ENCODE measurements at regions not wholly inside any gene's neighbourhood (a gene's known extent, or its start where the extent isn't known, plus 50 kb on each side); places are given as distances from the start of the nearest gene placed in this dataset.

DNA sequence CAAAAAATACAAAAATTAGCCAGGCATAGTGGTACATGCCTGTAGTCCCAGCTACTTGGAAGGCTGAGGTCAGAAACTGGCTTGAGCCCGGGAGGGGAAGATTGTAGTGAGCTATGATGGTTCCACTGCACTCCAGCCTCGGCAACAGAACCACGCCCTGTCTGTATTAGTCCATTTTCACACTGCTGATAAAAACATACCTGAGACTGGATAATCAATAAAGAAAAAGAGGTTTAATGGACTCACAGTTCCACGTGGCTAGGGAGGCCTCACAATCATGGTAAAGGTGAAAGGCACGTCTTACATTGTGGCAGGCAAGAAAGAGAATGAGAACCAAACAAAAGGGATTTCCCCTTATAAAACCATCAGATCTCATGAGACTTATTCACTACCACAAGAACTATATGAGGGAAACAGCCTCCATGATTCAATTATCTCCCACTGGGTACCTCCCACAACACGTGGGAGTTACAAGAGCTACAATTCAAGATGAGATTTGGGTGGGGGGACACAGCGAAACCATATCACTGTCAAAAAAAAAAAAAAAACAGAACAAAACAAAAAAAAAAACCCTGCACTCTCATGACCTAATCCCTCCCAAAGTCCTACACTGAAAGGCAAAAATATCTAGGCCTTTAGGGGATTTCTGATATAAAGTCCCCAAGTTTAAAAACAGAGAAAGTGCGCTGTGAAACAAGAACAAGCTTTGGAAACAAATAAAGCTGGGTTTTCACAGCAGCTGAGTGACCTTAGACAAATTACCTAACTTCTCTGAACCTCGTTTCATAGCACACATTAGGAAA, 224.7 kb downstream of the IGSF11 start:
- no peak for DNase-seq

DNA sequence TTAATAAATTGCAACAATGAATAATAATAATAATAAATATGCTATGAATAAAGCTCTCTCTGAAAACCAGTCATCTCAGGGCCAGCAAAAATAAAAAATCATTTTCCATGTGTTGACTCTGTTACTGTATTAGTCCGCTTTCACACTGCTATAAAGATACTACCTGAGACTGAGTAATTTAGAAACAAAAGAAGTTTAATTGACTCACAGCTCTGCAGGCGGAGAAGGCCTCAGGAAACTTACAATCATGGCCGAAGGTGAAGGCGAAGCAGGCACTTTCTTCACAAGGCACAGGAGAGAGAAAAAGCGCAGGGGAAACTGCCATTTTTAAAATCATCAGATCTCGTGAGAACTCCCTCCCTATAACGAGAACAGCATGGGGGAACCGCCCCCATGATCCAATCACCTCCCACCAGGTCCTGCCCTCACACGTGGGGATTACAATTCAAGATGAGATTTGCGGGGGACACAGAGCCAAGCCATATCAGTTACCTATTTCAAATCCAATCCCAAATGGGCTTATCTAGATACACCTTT, 224.1 kb downstream of the IGSF11 start:
- no peak for DNase-seq

DNA sequence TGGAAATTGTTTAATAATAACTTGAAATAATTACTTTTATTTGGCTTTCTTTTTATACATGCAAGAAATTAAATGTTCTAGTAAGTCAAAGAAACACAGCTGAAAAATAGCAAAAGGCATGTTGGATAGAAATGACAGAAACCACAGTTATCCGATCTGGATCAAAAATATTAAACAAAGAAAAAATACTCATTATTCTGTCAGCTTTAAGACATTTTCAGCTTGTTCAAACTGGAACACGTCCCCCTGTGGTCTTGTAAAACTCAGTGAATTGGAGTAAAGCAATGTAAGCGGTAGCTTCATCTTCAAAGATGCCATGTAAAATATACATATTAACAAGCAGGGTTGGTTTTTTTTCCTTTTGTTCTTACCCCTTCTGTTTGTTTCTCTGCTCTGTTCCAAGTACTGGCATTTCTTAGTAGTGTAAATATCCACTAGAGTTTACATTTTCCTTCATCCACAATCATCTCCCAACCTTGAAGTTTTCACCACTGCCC, 223.4 kb downstream of the IGSF11 start:
- no peak for DNase-seq

DNA sequence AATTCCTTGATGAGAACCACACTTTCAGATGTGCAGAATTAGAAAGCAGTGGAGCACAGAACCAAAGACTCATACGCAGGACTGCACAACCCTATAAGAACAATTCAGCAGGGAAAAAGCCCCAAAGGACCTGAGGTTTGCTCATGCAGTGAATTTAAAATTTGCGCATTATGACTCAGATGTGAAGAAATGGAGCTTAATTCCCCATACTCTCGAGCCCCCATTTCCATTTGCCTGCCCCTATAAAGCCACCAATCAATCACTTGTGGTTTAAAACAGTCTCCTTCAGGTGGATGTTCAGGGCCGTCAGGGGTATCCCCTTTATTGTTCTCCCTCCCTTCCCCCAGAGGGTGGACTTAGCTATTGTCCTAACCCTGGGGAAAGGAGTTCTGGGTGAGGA, 221.2 kb downstream of the IGSF11 start:
- no peak for DNase-seq

DNA sequence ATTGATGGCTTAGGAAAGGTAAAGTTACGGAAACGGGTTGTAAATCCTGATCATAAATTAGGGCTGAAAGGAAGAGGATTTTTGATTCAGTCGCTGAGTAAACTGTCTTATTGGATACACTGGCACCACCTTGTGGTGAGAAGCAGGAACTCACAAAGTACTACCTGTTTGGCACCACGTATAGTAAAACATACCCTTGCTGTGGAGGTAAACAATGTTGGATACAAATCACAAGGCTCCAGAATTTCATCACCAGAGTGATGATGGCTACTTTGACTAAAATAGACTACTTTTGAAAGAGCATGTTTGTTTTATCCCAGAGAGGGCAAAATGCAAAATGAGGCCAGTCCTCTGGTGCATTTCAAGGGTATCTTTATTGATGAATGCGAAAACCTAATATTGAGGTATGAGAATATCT, 216.9 kb downstream of the IGSF11 start:
- no peak for DNase-seq

DNA sequence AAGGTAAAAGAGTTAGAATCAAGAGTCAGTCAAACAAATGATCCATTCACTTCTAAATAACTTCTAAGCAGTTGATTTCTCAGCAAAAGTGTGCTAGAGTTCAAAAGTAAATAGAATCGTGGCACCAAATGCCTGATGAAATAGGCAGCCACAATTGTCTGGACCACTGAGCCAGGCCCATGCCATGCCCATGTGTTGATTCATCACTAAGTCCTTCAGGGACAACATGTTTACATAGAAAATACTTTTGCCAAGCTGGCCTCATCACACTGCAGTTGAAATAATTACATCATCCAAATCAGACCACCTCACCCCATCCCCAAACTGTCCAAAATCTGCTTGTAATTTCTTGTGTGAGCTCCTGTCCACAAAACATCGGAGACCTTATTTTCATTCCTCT, 216.3 kb downstream of the IGSF11 start:
- DNase-seq: no peak

DNA sequence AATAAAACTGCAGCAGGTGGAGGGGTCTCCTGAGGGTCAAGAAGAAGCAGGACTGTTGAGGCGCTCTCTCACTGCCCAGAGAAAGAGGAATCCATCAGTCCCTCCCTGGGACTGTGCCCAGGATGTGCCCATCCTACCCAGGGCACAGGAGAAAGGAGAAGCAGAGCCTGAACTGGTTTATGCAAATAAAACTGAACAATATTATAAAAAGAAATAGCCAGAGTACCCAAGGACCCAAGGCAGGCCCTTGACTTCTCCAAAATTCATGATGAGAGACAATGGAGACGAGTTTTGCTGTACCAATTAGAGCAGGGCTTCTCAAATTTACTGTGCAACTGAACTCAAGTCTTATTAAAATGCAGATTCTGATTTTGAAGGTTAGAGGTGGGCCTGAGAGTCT, 211.0 kb downstream of the IGSF11 start:
- DNase-seq: no peak

DNA sequence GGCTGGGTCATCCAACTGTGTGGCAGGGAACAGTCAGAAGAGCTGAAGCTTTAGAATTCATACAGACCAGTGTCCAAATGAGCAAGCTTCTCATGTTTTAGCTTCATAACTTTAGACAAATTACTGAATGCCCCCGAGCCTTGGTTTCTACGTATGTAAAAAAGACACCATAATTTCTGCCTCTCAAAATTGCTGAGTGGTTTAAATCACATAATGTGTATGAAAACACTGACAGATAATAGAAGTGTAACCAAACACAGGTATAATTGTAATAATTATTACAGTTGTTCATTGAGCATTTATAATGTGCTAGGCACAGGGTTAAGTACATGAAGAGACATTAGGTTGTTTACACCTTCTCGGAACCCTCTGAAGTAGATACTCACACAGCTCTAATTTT, 207.2 kb downstream of the IGSF11 start:
- no peak for DNase-seq

DNA sequence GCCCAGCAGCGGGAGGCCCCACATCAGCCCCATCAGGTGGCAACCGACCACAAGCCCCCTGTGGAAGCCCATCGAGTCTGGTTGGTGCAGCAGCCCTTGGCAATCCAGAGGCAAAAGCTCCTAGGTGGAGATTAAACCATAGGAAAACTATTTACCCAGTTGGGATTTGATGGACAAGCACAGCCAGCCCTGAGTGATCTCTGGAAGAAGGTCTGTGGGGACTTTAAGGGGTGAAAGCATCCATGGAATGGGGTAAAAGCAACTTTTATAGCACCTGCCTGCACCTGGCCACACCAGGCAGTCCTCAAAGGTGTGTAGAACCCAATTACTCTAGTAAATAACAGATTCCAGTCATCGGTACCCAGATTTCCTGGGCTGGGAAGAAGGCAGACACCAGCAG, 206.3 kb downstream of the IGSF11 start:
- no peak for DNase-seq

DNA sequence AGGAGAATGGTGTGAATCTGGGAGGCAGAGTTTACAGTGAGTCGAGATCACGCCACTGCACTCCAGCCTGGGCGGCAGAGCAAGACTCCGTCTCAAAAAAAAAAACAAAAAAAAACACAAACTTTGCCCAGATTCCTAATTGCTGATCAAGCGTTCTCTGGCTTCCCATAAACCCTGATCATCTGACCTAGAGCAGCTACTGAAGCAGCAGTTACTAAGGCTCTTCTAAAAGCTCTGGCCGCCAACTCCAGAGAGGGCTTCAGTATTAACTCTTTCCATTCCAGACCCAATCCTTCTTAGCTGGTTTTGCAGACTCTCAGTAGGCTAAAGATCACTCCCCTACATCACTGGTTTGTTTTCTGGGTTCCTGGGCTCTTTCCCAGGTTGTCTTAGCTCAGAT, 201.6 kb downstream of the IGSF11 start:
- no peak for DNase-seq

DNA sequence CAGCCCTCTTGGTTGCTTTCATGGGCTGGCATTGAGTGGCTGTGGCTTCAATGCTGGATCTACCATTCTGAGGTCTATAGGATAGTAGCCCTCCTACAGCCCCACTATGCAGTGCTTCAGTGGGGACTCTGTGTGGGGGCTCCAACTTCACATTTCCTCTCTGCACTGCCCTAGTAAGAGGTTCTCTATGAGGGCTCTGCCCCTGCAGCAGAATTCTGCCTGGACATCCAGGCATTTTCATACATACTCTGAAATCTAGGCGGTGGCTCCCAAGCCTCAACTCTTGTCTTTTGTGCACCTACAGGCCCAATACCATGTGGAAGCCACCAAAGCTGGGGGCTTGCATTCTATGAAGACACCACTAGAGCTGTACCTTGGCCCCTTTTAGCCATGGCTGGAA, 195.8 kb downstream of the IGSF11 start:
- DNase-seq: no peak

DNA sequence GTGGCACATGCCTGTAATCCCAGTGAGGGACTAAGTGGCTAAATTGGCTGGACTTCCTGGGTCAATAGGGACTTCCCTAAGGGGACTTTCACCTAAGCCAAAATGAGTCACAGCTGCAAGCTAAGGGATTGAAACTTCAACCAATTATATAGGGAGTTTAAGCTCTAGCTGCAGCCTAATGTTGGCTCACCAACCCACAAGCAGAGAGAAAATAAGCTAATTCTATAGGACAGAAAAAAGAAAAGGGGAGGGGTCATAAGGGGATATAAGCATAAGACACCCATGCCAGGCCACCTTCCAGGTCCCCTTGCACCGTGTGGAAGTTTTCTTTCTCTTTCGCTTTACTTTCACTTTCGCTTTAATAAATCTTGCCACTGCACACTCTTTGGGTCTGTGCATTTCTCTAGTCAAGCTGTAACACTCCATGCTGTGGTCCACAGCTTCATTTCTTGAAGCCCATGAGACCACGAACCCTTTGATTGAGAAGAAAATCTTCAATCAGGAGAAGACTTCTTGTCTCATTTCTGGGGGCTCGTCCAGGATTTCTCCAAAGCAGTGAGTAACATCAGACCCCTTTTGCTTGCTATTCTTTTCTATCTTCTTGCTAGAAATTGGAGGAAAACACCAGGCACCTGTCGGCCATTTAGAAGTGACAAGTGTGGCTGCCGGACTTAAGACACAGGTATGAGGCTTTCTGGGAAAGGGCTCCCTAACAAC, 192.3 kb downstream of the IGSF11 start:
- DNase-seq: no peak

DNA sequence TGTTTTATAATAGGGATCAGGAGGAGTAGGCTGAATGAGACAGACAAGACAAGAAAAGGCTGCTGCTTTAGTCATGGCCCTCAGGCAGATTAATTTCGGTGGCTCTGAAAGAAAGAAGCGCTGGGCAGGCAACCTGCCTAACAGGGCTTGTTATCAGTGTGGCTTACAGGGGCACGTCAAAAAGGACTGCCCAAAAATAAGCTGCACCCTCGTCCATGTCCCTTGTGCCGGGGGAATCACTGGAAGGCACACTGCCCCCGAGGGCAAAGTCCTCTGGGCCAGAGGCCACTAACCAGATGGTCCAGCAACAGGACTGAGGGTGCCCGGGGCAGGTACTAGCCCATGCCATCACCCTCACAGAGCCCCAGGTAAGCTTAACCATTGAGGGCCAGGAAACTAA, 188.5 kb downstream of the IGSF11 start:
- no peak for DNase-seq

All from effector CD4-positive, alpha-beta T cell (primary cell).